ENCODE measurements at regions not wholly inside any gene's neighbourhood (a gene's known extent, or its start where the extent isn't known, plus 50 kb on each side); places are given as distances from the start of the nearest gene placed in this dataset.
"Not testable (repeated sequence)": the region's sequence is repeated elsewhere in the genome, so short reads cannot be mapped to it uniquely, and the experiment has no call there.

DNA sequence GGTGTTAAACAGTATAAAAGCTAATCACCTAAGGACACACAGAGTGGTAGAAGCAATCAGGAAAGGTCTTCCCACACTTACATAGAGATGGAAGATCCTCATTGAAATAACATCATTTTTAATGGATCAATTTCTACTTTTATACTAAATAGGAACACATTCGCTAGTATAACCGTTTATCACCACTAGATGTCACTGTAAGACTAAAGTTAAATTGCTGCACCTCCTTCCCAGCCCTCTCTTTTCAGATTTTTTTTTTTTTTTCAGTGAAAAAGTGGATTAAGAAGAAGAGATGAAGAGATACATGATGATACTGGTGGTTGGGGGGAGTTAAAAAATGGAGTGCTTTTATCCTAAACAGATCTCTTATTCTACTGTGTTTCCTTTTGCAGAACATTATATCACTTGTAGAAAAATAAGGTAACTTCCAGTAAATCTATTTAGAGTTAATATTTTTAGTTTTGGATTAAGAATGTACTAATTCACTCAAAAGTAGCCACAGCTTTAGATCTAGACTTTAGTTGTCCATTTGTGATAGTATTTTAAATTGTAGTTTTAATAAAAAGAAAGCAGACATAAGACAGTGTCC lies 116.9 kb upstream of the ARRDC3 start:
- H3K36me3 ChIP-seq (ENCODE audit: control insufficient read depth, insufficient read depth, low read length, severe bottlenecking): no peaks in the 10 kb centered on the region
- peak; percentile 88 for DNase-seq (ENCODE audit: low read depth)

DNA sequence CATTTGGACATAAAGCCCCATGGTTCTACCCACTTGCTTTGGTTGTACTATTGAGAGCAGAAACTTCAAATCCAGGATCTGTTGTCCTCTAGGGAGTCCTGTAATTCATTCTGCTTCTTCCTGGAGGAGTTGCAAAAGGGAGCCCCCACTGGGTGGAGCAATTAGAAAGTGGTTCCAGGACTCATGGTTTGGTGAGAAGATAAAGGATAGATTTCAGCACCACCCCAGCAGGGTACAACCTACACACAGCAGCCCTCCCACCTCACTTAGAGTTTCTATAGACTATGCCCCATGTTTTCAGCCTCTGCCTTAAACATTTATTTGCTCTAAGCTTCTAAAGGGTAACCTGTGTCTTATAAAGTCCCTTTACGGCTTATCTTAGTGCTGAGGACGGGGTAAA lies 112.6 kb upstream of the ARRDC3 start:
- DNase-seq (ENCODE audit: low read depth): no peak
- Histone ChIP-seq H3K27me3 (replicated peaks; ENCODE audit: control insufficient read depth, insufficient read depth, low read length) (peaks cover 7% of the 10 kb centered on the region), H3K9ac (ENCODE audit: low read length) (no peak overlapping the region)

More for the DNA sequence above, 116.9 kb upstream of the ARRDC3 start:
- no peaks in the 10 kb centered on the region for H3K9me3 ChIP-seq (ENCODE audit: control insufficient read depth, low read length)
- H3K27me3 ChIP-seq (replicated peaks; ENCODE audit: control insufficient read depth, insufficient read depth, low read length): peaks cover 7% of the 10 kb centered on the region
- H3K4me1 ChIP-seq (ENCODE audit: control insufficient read depth, insufficient read depth, low read length): peaks cover 5% of the 10 kb centered on the region
- no peak overlapping the region for H3K9ac ChIP-seq (ENCODE audit: low read length)
- no peak overlapping the region for H3K4me3 ChIP-seq (ENCODE audit: low read length)

DNA sequence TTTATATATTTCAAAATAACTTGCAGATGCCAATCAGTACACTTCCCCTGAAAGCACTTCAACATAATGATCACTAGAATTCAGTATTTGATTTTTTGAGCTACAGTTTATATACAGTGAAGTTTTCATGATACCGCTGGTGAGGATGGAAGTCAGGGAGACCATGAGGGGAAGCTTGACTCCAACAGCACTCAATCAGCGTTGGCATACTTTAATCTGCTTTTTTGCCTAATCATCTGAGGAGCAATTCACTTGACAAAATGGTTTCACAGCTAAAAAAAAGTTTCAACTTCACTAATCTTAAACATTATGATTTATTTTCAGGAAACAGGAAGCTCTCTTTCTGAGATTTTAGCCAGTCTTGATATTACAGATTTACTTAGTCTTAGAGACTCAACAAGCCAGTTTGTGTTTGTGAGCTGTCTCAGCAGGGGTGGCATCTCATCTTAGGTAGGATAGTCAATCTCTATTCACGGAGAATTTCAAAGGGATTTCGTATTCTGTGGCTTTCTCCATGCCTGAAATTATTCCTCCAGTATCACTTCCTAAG lies 111.4 kb upstream of the ARRDC3 start:
- Histone ChIP-seq H3K27me3 (replicated peaks; ENCODE audit: control insufficient read depth, insufficient read depth, low read length) (peaks cover 7% of the 10 kb centered on the region), H3K4me1 (ENCODE audit: control insufficient read depth, insufficient read depth, low read length) (no peaks in the 10 kb centered on the region), H3K9ac (ENCODE audit: low read length) (no peak overlapping the region), H3K4me3 (ENCODE audit: low read length) (no peak overlapping the region), H3K36me3 (ENCODE audit: control insufficient read depth, insufficient read depth, low read length, severe bottlenecking) (no peaks in the 10 kb centered on the region), H3K9me3 (ENCODE audit: control insufficient read depth, low read length) (no peaks in the 10 kb centered on the region)
- no peak for DNase-seq (ENCODE audit: low read depth)

More for the DNA sequence above, 112.6 kb upstream of the ARRDC3 start:
- Histone ChIP-seq H3K4me1 (ENCODE audit: control insufficient read depth, insufficient read depth, low read length) (no peaks in the 10 kb centered on the region), H3K9me3 (ENCODE audit: control insufficient read depth, low read length) (no peaks in the 10 kb centered on the region), H3K36me3 (ENCODE audit: control insufficient read depth, insufficient read depth, low read length, severe bottlenecking) (no peaks in the 10 kb centered on the region), H3K4me3 (ENCODE audit: low read length) (no peak overlapping the region)

- Histone ChIP-seq H3K36me3 (ENCODE audit: control insufficient read depth, insufficient read depth, low read length, severe bottlenecking) (no peaks in the 10 kb centered on the region), H3K9me3 (ENCODE audit: control insufficient read depth, low read length) (no peaks in the 10 kb centered on the region), H3K4me1 (ENCODE audit: control insufficient read depth, insufficient read depth, low read length) (no peaks in the 10 kb centered on the region), H3K4me3 (ENCODE audit: low read length) (no peak overlapping the region), H3K27me3 (replicated peaks; ENCODE audit: control insufficient read depth, insufficient read depth, low read length) (peaks cover 3% of the 10 kb centered on the region), H3K9ac (ENCODE audit: low read length) (no peak overlapping the region)
- DNase-seq (ENCODE audit: low read depth): no peak
Observed at GRCh38 chr5:91493086-91493485, 110.0 kb upstream of the ARRDC3 start.

GRCh38 chr5:91491229-91491628 lies 108.1 kb upstream of the ARRDC3 start:
- Histone ChIP-seq H3K27me3 (replicated peaks; ENCODE audit: control insufficient read depth, insufficient read depth, low read length) (no peaks in the 10 kb centered on the region), H3K4me1 (ENCODE audit: control insufficient read depth, insufficient read depth, low read length) (peaks cover 3% of the 10 kb centered on the region), H3K4me3 (ENCODE audit: low read length) (no peak overlapping the region), H3K9ac (ENCODE audit: low read length) (no peak overlapping the region), H3K36me3 (ENCODE audit: control insufficient read depth, insufficient read depth, low read length, severe bottlenecking) (no peaks in the 10 kb centered on the region), H3K9me3 (ENCODE audit: control insufficient read depth, low read length) (no peaks in the 10 kb centered on the region)
- no peak for DNase-seq (ENCODE audit: low read depth)

- no peaks in the 10 kb centered on the region for H3K27me3 ChIP-seq (replicated peaks; ENCODE audit: control insufficient read depth, insufficient read depth, low read length)
- no peak for DNase-seq (ENCODE audit: low read depth)
- no peaks in the 10 kb centered on the region for H3K9me3 ChIP-seq (ENCODE audit: control insufficient read depth, low read length)
- no peak overlapping the region for H3K9ac ChIP-seq (ENCODE audit: low read length)
- H3K4me1 ChIP-seq (ENCODE audit: control insufficient read depth, insufficient read depth, low read length): peaks cover 11% of the 10 kb centered on the region
- no peaks in the 10 kb centered on the region for H3K36me3 ChIP-seq (ENCODE audit: control insufficient read depth, insufficient read depth, low read length, severe bottlenecking)
- H3K4me3 ChIP-seq (ENCODE audit: low read length): no peak overlapping the region
Observed at GRCh38 chr5:91490316-91490715, 107.2 kb upstream of the ARRDC3 start.

DNA sequence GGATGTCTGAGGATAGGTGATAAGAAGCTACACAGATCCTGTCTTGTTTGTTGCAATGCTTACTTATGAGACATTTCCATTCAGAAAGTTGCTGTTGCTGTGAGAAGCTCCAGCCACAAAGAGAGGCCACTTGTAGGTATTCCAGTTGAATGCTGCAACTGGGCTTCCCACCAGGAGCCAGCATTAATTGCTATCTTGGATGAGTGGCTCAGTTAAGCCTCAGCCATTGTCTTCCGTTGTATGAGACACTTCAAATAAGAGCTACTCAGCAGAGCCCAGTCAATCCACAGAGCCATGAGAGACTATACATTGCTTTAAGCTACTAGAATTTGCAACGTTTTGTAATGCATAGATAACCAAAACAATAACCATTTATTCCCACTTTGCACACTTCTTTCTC lies 104.3 kb upstream of the ARRDC3 start:
- Histone ChIP-seq H3K9ac (ENCODE audit: low read length) (no peak overlapping the region), H3K36me3 (ENCODE audit: control insufficient read depth, insufficient read depth, low read length, severe bottlenecking) (no peaks in the 10 kb centered on the region), H3K27me3 (replicated peaks; ENCODE audit: control insufficient read depth, insufficient read depth, low read length) (no peaks in the 10 kb centered on the region), H3K4me1 (ENCODE audit: control insufficient read depth, insufficient read depth, low read length) (peaks cover 34% of the 10 kb centered on the region), H3K9me3 (ENCODE audit: control insufficient read depth, low read length) (no peaks in the 10 kb centered on the region), H3K4me3 (ENCODE audit: low read length) (no peak overlapping the region)
- DNase-seq (ENCODE audit: low read depth): no peak

GRCh38 chr5:91486638-91487037 lies 103.5 kb upstream of the ARRDC3 start:
- peak; percentile 18 for DNase-seq (ENCODE audit: low read depth)
- H3K4me1 ChIP-seq (ENCODE audit: control insufficient read depth, insufficient read depth, low read length): peaks cover 34% of the 10 kb centered on the region
- H3K27me3 ChIP-seq (replicated peaks; ENCODE audit: control insufficient read depth, insufficient read depth, low read length): no peaks in the 10 kb centered on the region
- no peak overlapping the region for H3K9ac ChIP-seq (ENCODE audit: low read length)
- H3K36me3 ChIP-seq (ENCODE audit: control insufficient read depth, insufficient read depth, low read length, severe bottlenecking): no peaks in the 10 kb centered on the region
- no peaks in the 10 kb centered on the region for H3K9me3 ChIP-seq (ENCODE audit: control insufficient read depth, low read length)
- H3K4me3 ChIP-seq (ENCODE audit: low read length): no peak overlapping the region

GRCh38 chr5:91484662-91485061 lies 101.5 kb upstream of the ARRDC3 start:
- no peaks in the 10 kb centered on the region for H3K9me3 ChIP-seq (ENCODE audit: control insufficient read depth, low read length)
- no peak overlapping the region for H3K9ac ChIP-seq (ENCODE audit: low read length)
- DNase-seq (ENCODE audit: low read depth): no peak
- peaks cover 34% of the 10 kb centered on the region for H3K4me1 ChIP-seq (ENCODE audit: control insufficient read depth, insufficient read depth, low read length)
- H3K27me3 ChIP-seq (replicated peaks; ENCODE audit: control insufficient read depth, insufficient read depth, low read length): no peaks in the 10 kb centered on the region
- H3K36me3 ChIP-seq (ENCODE audit: control insufficient read depth, insufficient read depth, low read length, severe bottlenecking): no peaks in the 10 kb centered on the region
- H3K4me3 ChIP-seq (ENCODE audit: low read length): no peak overlapping the region

DNA sequence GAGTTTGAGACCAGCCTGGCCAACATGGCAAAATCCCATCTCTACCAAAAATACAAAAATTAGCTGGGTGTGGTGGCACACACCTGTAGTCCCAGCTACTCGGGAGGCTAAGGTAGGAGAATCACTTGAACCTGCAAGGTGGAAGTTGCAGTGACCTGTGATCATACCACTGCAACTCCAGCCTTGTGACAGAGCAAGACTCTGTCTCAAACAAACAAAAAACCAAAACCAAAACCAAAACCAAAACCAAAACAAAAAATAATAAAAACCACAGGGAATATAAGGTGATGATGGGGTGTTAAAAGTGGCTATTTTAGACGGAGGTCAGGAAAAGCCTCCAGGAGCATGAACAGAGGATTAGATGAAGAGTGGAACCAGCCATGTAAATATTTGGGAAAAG lies 96.3 kb upstream of the ARRDC3 start:
- not testable (repeated sequence) for H3K36me3 ChIP-seq (ENCODE audit: control insufficient read depth, insufficient read depth, low read length, severe bottlenecking); H3K4me3 ChIP-seq (ENCODE audit: low read length); H3K9ac ChIP-seq (ENCODE audit: low read length); H3K9me3 ChIP-seq (ENCODE audit: control insufficient read depth, low read length); DNase-seq (ENCODE audit: low read depth); H3K27me3 ChIP-seq (replicated peaks; ENCODE audit: control insufficient read depth, insufficient read depth, low read length)
- peaks cover 14% of the 10 kb centered on the region for H3K4me1 ChIP-seq (ENCODE audit: control insufficient read depth, insufficient read depth, low read length)

DNA sequence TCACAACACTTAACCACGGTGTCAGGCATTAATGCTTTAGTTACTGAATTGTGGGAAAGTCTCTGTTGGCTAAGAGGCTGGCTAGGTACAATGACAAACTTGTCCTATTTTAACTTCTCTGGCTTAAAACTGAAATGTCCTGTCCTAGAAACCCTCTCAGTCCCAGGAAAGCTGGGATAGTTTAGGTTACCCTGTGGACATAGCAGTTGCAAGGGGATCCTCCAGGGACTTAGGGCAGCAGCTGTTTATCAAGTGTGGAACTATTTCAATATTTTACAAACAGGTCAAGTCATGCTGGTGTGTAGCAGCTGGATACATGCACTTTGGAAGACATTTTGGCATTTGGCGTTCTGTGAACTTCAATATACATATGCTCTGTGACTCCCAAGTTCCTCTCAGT lies 95.0 kb upstream of the ARRDC3 start:
- Histone ChIP-seq H3K36me3 (ENCODE audit: control insufficient read depth, insufficient read depth, low read length, severe bottlenecking) (no peaks in the 10 kb centered on the region), H3K9me3 (ENCODE audit: control insufficient read depth, low read length) (no peaks in the 10 kb centered on the region), H3K4me1 (ENCODE audit: control insufficient read depth, insufficient read depth, low read length) (peaks cover 3% of the 10 kb centered on the region), H3K4me3 (ENCODE audit: low read length) (no peak overlapping the region), H3K9ac (ENCODE audit: low read length) (no peak overlapping the region), H3K27me3 (replicated peaks; ENCODE audit: control insufficient read depth, insufficient read depth, low read length) (no peaks in the 10 kb centered on the region)
- no peak for DNase-seq (ENCODE audit: low read depth)

DNA sequence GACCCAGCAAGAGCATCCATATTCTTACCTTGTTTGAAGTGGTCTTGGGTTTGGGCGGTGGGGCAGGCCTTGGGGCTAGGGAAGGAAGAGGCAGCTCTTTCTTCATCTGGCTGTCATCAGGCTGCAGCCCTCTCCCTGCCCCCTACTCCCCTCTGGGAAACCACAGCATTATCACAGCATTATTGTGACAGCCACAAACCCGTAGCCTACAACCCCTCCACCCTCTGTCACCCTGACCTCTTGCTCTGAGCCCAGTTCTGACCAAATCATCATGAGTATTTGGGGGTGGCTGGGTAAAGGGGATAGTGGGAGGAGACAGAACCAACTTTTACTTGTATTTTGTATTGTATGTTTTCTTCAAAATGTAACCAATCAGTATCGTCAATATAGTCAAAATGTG lies 94.3 kb upstream of the ARRDC3 start:
- Histone ChIP-seq H3K27me3 (replicated peaks; ENCODE audit: control insufficient read depth, insufficient read depth, low read length) (no peaks in the 10 kb centered on the region), H3K9ac (ENCODE audit: low read length) (no peak overlapping the region), H3K4me3 (ENCODE audit: low read length) (no peak overlapping the region), H3K4me1 (ENCODE audit: control insufficient read depth, insufficient read depth, low read length) (no peaks in the 10 kb centered on the region), H3K36me3 (ENCODE audit: control insufficient read depth, insufficient read depth, low read length, severe bottlenecking) (no peaks in the 10 kb centered on the region), H3K9me3 (ENCODE audit: control insufficient read depth, low read length) (no peaks in the 10 kb centered on the region)
- DNase-seq (ENCODE audit: low read depth): no peak

Measured in adipocyte (in vitro differentiated cells).